C4-2B (cell line): ENCODE measurements at regions not wholly inside any gene's neighbourhood (a gene's known extent, or its start where the extent isn't known, plus 50 kb on each side); places are given as distances from the start of the nearest gene placed in this dataset.

Source experiments
- ZFX ChIP-seq: fragments of 450-650 bp; IDR thresholded peaks from 2 replicates; pipeline ENCODE4 v1.6.1; 2017
- TF ChIP-seq, protein P1 (sequence below): fragments of 450-650 bp; conservative IDR thresholded peaks from 2 replicates; pipeline ENCODE4 v1.5.1; 2017; ENCODE audit warnings: mild to moderate bottlenecking

DNA sequence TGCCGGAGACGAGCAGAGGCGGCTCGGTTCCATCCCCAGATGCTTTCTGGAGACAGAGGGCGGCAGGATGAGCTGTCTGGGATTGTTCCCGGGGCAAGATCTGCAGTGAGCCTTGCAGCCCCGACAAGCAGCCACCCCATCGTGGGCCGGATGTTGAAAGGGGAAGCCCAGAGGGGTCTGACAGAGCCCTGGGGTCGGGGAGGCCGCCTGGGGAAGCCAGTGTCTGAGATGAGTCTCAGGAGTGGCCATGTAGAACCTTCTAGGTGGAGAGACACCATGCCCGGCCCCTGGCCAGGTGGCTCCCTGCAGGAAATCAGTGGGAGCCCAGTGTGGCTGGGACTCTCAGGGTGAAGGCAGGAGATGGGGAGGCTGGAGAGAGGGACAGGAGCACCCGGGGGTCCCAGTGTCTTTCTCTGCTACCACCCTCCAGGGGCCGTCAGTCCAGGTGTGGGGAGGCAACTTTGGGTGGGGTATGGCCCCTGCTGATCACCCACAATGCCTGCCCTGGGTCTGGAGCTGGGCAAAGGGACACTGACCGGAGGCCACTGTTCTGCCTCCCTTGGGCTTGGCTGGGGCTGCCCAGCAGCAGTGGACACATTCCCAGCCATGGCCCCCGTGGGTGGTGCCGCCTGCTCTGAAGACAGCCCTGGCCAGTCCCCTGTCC, 128.3 kb upstream of the HS6ST1 start:
- TF ChIP-seq, protein P1, sequence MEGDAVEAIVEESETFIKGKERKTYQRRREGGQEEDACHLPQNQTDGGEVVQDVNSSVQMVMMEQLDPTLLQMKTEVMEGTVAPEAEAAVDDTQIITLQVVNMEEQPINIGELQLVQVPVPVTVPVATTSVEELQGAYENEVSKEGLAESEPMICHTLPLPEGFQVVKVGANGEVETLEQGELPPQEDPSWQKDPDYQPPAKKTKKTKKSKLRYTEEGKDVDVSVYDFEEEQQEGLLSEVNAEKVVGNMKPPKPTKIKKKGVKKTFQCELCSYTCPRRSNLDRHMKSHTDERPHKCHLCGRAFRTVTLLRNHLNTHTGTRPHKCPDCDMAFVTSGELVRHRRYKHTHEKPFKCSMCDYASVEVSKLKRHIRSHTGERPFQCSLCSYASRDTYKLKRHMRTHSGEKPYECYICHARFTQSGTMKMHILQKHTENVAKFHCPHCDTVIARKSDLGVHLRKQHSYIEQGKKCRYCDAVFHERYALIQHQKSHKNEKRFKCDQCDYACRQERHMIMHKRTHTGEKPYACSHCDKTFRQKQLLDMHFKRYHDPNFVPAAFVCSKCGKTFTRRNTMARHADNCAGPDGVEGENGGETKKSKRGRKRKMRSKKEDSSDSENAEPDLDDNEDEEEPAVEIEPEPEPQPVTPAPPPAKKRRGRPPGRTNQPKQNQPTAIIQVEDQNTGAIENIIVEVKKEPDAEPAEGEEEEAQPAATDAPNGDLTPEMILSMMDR, result no peak
- no peak for TF ChIP-seq ZFX
